NCI-H2171 (cell line): ENCODE measurements at regions not wholly inside any gene's neighbourhood (a gene's known extent, or its start where the extent isn't known, plus 50 kb on each side); places are given as distances from the start of the nearest gene placed in this dataset.

ENCODE experiments used
- DNase-seq: peaks from one replicate; lab custom pipeline; 2025; lab: John Stamatoyannopoulos, UW

DNA sequence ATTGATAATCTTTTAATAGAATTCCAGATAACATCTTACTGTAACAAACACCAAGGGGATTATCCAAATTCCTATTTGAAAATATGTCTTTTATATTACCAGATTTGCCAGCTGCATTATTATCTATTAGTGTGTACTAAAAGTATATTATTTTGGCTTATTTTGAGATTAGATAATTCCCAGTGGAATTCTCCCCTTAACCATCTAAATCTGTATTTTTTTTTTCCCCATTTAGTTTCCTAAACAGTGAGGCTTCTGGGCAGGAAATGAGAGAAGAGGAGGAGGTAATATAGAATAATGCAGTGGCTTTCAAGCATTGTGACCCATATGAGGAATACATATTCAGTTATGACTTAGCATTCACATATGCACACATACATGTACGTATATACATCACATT lies 53.5 kb upstream of the ABL1 start:
- DNase-seq: no peak

GRCh38 chr9:130782886-130783530 lies 52.0 kb upstream of the ABL1 start:
- no peak for DNase-seq

- no peak for DNase-seq
Observed at GRCh38 chr9:130785053-130785452, 50.0 kb upstream of the ABL1 start.
